ENCODE measurements at regions not wholly inside any gene's neighbourhood (a gene's known extent, or its start where the extent isn't known, plus 50 kb on each side); places are given as distances from the start of the nearest gene placed in this dataset.

- H2BK5ac ChIP-seq (ENCODE audit: low read length): no peak overlapping the region
These were observed 193.3 kb upstream of the TTC14 start for GRCh38 chr3:180408654-180409053.

GRCh38 chr3:180409170-180409569 lies 192.8 kb upstream of the TTC14 start:
- H3K9ac ChIP-seq (ENCODE audit: low read depth, low read length, poor library complexity): no peak overlapping the region
- no peak for DNase-seq (ENCODE audit: low spot score)
- H2AK5ac ChIP-seq (ENCODE audit: low read depth, low read length): no peak overlapping the region
- H3K18ac ChIP-seq (ENCODE audit: low read length): no peak overlapping the region
- no peak overlapping the region for H2BK12ac ChIP-seq (ENCODE audit: low read length)
- no peak overlapping the region for H2BK120ac ChIP-seq (ENCODE audit: low read depth, low read length)
- H3K4me2 ChIP-seq (ENCODE audit: insufficient read depth, low read length, poor library complexity, severe bottlenecking): no peak overlapping the region
- H2AFZ ChIP-seq (ENCODE audit: low read length): no peak overlapping the region
- H2BK5ac ChIP-seq (ENCODE audit: low read length): no peak overlapping the region
- no peaks in the 10 kb centered on the region for H3K27me3 ChIP-seq (ENCODE audit: control insufficient read depth in 3 of 3, insufficient read depth in 3 of 3, low read depth in 1 of 3, low read length in 3 of 3)
- H3K23ac ChIP-seq (ENCODE audit: low read depth, low read length, poor library complexity): no peak overlapping the region
- no peak overlapping the region for H2BK15ac ChIP-seq (ENCODE audit: low read length)
- no peak overlapping the region for H4K8ac ChIP-seq (ENCODE audit: low read depth, low read length)
- H3K14ac ChIP-seq (ENCODE audit: low read length): no peak overlapping the region
- no peaks in the 10 kb centered on the region for H3K9me3 ChIP-seq (replicated peaks in 1 of 2; ENCODE audit: control insufficient read depth in 2 of 2, insufficient read depth in 1 of 2, low read depth in 1 of 2, low read length in 2 of 2)
- no peaks in the 10 kb centered on the region for H3K79me1 ChIP-seq (ENCODE audit: low read depth, low read length)
- H3K27ac ChIP-seq (replicated peaks; ENCODE audit: low read length): no peak overlapping the region
- no peaks in the 10 kb centered on the region for H3K4me1 ChIP-seq (ENCODE audit: control insufficient read depth in 2 of 2, insufficient read depth in 1 of 2, low read depth in 1 of 2, low read length in 2 of 2)
- H3K36me3 ChIP-seq (replicated peaks in 1 of 2; ENCODE audit: control insufficient read depth in 2 of 2, insufficient read depth in 2 of 2, low read length in 2 of 2): no peaks in the 10 kb centered on the region
- H3K4ac ChIP-seq (ENCODE audit: low read length): no peak overlapping the region
- no peak overlapping the region for H4K91ac ChIP-seq (ENCODE audit: low read depth, low read length, poor library complexity)
- no peak overlapping the region for H3K4me3 ChIP-seq (ENCODE audit: low read length in 2 of 2)

More at GRCh38 chr3:180408654-180409053, 193.3 kb upstream of the TTC14 start:
- no peak for DNase-seq (ENCODE audit: low spot score)
- no peak overlapping the region for H2BK120ac ChIP-seq (ENCODE audit: low read depth, low read length)
- no CpG with 5 or more reads among the region's 1 CpG for WGBS, 2 donors (ENCODE audit: extremely low coverage in 2 of 2, insufficient read length in 2 of 2, insufficient replicate concordance in 1 of 2)
- no peak overlapping the region for H2AK5ac ChIP-seq (ENCODE audit: low read depth, low read length)
- H3K27me3 ChIP-seq (ENCODE audit: control insufficient read depth in 3 of 3, insufficient read depth in 3 of 3, low read depth in 1 of 3, low read length in 3 of 3): no peaks in the 10 kb centered on the region
- H3K36me3 ChIP-seq (replicated peaks in 1 of 2; ENCODE audit: control insufficient read depth in 2 of 2, insufficient read depth in 2 of 2, low read length in 2 of 2): no peaks in the 10 kb centered on the region
- H3K23ac ChIP-seq (ENCODE audit: low read depth, low read length, poor library complexity): no peak overlapping the region
- no peak overlapping the region for H2BK12ac ChIP-seq (ENCODE audit: low read length)
- no peak overlapping the region for H3K18ac ChIP-seq (ENCODE audit: low read length)
- no peak overlapping the region for H3K4ac ChIP-seq (ENCODE audit: low read length)
- H3K4me2 ChIP-seq (ENCODE audit: insufficient read depth, low read length, poor library complexity, severe bottlenecking): no peak overlapping the region
- H3K14ac ChIP-seq (ENCODE audit: low read length): no peak overlapping the region
- H4K8ac ChIP-seq (ENCODE audit: low read depth, low read length): no peak overlapping the region
- H3K4me1 ChIP-seq (ENCODE audit: control insufficient read depth in 2 of 2, insufficient read depth in 1 of 2, low read depth in 1 of 2, low read length in 2 of 2): no peaks in the 10 kb centered on the region
- H3K9ac ChIP-seq (ENCODE audit: low read depth, low read length, poor library complexity): no peak overlapping the region
- H4K91ac ChIP-seq (ENCODE audit: low read depth, low read length, poor library complexity): no peak overlapping the region
- no peak overlapping the region for H3K4me3 ChIP-seq (ENCODE audit: low read length in 2 of 2)
- no peak overlapping the region for H2BK15ac ChIP-seq (ENCODE audit: low read length)
- no peak overlapping the region for H2AFZ ChIP-seq (ENCODE audit: low read length)
- no peak overlapping the region for H3K27ac ChIP-seq (replicated peaks; ENCODE audit: low read length)
- H3K9me3 ChIP-seq (replicated peaks in 1 of 2; ENCODE audit: control insufficient read depth in 2 of 2, insufficient read depth in 1 of 2, low read depth in 1 of 2, low read length in 2 of 2): no peaks in the 10 kb centered on the region
- no peaks in the 10 kb centered on the region for H3K79me1 ChIP-seq (ENCODE audit: low read depth, low read length)

- no CpG with 5 or more reads among the region's 2 CpGs for WGBS, 2 donors (ENCODE audit: extremely low coverage in 2 of 2, insufficient read length in 2 of 2, insufficient replicate concordance in 1 of 2)
- Histone ChIP-seq H3K79me1 (ENCODE audit: low read depth, low read length) (no peaks in the 10 kb centered on the region), H3K4me1 (ENCODE audit: control insufficient read depth in 2 of 2, insufficient read depth in 1 of 2, low read depth in 1 of 2, low read length in 2 of 2) (no peaks in the 10 kb centered on the region)
These were observed 192.1 kb upstream of the TTC14 start for GRCh38 chr3:180409883-180410282.

GRCh38 chr3:180414157-180414556 lies 187.8 kb upstream of the TTC14 start:
- H3K4me3 ChIP-seq (ENCODE audit: low read length in 2 of 2): no peak overlapping the region
- H4K8ac ChIP-seq (ENCODE audit: low read depth, low read length): no peak overlapping the region
- H3K23ac ChIP-seq (ENCODE audit: low read depth, low read length, poor library complexity): no peak overlapping the region
- no peaks in the 10 kb centered on the region for H3K27me3 ChIP-seq (ENCODE audit: control insufficient read depth in 3 of 3, insufficient read depth in 3 of 3, low read depth in 1 of 3, low read length in 3 of 3)
- no peak overlapping the region for H3K14ac ChIP-seq (ENCODE audit: low read length)
- H3K4me2 ChIP-seq (ENCODE audit: insufficient read depth, low read length, poor library complexity, severe bottlenecking): no peak overlapping the region
- no peak overlapping the region for H2AFZ ChIP-seq (ENCODE audit: low read length)
- H3K18ac ChIP-seq (ENCODE audit: low read length): no peak overlapping the region
- H2BK15ac ChIP-seq (ENCODE audit: low read length): no peak overlapping the region
- no peaks in the 10 kb centered on the region for H3K9me3 ChIP-seq (replicated peaks in 1 of 2; ENCODE audit: control insufficient read depth in 2 of 2, insufficient read depth in 1 of 2, low read depth in 1 of 2, low read length in 2 of 2)
- no peak overlapping the region for H3K27ac ChIP-seq (replicated peaks; ENCODE audit: low read length)
- no peak overlapping the region for H2AK5ac ChIP-seq (ENCODE audit: low read depth, low read length)
- H3K4ac ChIP-seq (ENCODE audit: low read length): no peak overlapping the region
- no peaks in the 10 kb centered on the region for H3K36me3 ChIP-seq (replicated peaks in 1 of 2; ENCODE audit: control insufficient read depth in 2 of 2, insufficient read depth in 2 of 2, low read length in 2 of 2)
- no peak overlapping the region for H2BK5ac ChIP-seq (ENCODE audit: low read length)
- no peak overlapping the region for H2BK12ac ChIP-seq (ENCODE audit: low read length)
- H4K91ac ChIP-seq (ENCODE audit: low read depth, low read length, poor library complexity): no peak overlapping the region
- no peaks in the 10 kb centered on the region for H3K79me1 ChIP-seq (ENCODE audit: low read depth, low read length)
- no peak overlapping the region for H2BK120ac ChIP-seq (ENCODE audit: low read depth, low read length)
- H3K4me1 ChIP-seq (ENCODE audit: control insufficient read depth in 2 of 2, insufficient read depth in 1 of 2, low read depth in 1 of 2, low read length in 2 of 2): peaks cover 0 to 3% of the 10 kb centered on the region in 2 donors
- no peak for DNase-seq (ENCODE audit: low spot score)
- no peak overlapping the region for H3K9ac ChIP-seq (ENCODE audit: low read depth, low read length, poor library complexity)

More at GRCh38 chr3:180409883-180410282, 192.1 kb upstream of the TTC14 start:
- no peak overlapping the region for H2BK5ac ChIP-seq (ENCODE audit: low read length)
- H3K4me2 ChIP-seq (ENCODE audit: insufficient read depth, low read length, poor library complexity, severe bottlenecking): no peak overlapping the region
- H4K91ac ChIP-seq (ENCODE audit: low read depth, low read length, poor library complexity): no peak overlapping the region
- H3K27ac ChIP-seq (replicated peaks; ENCODE audit: low read length): no peak overlapping the region
- no peak overlapping the region for H2AK5ac ChIP-seq (ENCODE audit: low read depth, low read length)
- H4K8ac ChIP-seq (ENCODE audit: low read depth, low read length): no peak overlapping the region
- H3K9me3 ChIP-seq (replicated peaks in 1 of 2; ENCODE audit: control insufficient read depth in 2 of 2, insufficient read depth in 1 of 2, low read depth in 1 of 2, low read length in 2 of 2): no peaks in the 10 kb centered on the region
- H3K23ac ChIP-seq (ENCODE audit: low read depth, low read length, poor library complexity): no peak overlapping the region
- H2BK12ac ChIP-seq (ENCODE audit: low read length): no peak overlapping the region
- no peak for DNase-seq (ENCODE audit: low spot score)
- no peak overlapping the region for H3K9ac ChIP-seq (ENCODE audit: low read depth, low read length, poor library complexity)
- H2BK120ac ChIP-seq (ENCODE audit: low read depth, low read length): no peak overlapping the region
- H3K4me3 ChIP-seq (ENCODE audit: low read length in 2 of 2): no peak overlapping the region
- H3K18ac ChIP-seq (ENCODE audit: low read length): no peak overlapping the region
- H2BK15ac ChIP-seq (ENCODE audit: low read length): no peak overlapping the region
- H3K14ac ChIP-seq (ENCODE audit: low read length): no peak overlapping the region
- H3K27me3 ChIP-seq (ENCODE audit: control insufficient read depth in 3 of 3, insufficient read depth in 3 of 3, low read depth in 1 of 3, low read length in 3 of 3): no peaks in the 10 kb centered on the region
- H3K4ac ChIP-seq (ENCODE audit: low read length): no peak overlapping the region
- no peak overlapping the region for H2AFZ ChIP-seq (ENCODE audit: low read length)
- no peaks in the 10 kb centered on the region for H3K36me3 ChIP-seq (replicated peaks in 1 of 2; ENCODE audit: control insufficient read depth in 2 of 2, insufficient read depth in 2 of 2, low read length in 2 of 2)
